CD8-positive, alpha-beta memory T cell (primary cell): ENCODE measurements at regions not wholly inside any gene's neighbourhood (a gene's known extent, or its start where the extent isn't known, plus 50 kb on each side); places are given as distances from the start of the nearest gene placed in this dataset.

Experiments
- CTCF ChIA-PET: fragments of 350-600 bp; sonication (Branson Sonifier 250); formaldehyde crosslinking; loops from one replicate; lab custom pipeline; 2021; ENCODE audit warnings: antibody characterized with exemption; lab: Charles Lee
- POLR2A ChIA-PET: fragments of 350-600 bp; sonication (Branson Sonifier 250); formaldehyde crosslinking; loops from one replicate; lab custom pipeline; 2021; ENCODE audit warnings: antibody characterized with exemption; lab: Charles Lee
- DNase-seq, 5 donors: peaks; one replicate each; pipeline versions ENCODE4 v3.0.0 to v3.0.0-alpha.2; 2020 to 2022; ENCODE audit warnings: mixed read lengths in 1 of 5
- H3K27ac ChIP-seq: one replicate; pipeline ENCODE4 v1.7.0; 2013; ENCODE audit warnings: low read depth, mild to moderate bottlenecking, low read length, moderate library complexity
- H3K27me3 ChIP-seq: 2 replicates; pipeline ENCODE4 v1.7.0; 2013; ENCODE audit warnings: low read length, mild to moderate bottlenecking; ENCODE audit not compliant: insufficient read depth, poor library complexity, severe bottlenecking
- H3K36me3 ChIP-seq: 2 replicates; pipeline ENCODE4 v1.7.0; 2013; ENCODE audit warnings: mild to moderate bottlenecking, low read length, moderate library complexity; ENCODE audit not compliant: insufficient read depth
- H3K4me1 ChIP-seq: 2 replicates; pipeline ENCODE4 v1.7.0; 2013; ENCODE audit warnings: mild to moderate bottlenecking, low read length, moderate library complexity; ENCODE audit not compliant: insufficient read depth
- H3K4me3 ChIP-seq: 2 replicates; pipeline ENCODE4 v1.7.0; 2013; ENCODE audit warnings: mild to moderate bottlenecking, low read length
- H3K9me3 ChIP-seq: 2 replicates; pipeline ENCODE4 v1.7.0; 2013; ENCODE audit warnings: mild to moderate bottlenecking, low read length
- H3K27ac Mint-ChIP-seq, 8 donors: one replicate each; pipeline ENCODE4 v1.8.0; 2020 to 2021; ENCODE audit warnings: mixed read lengths in 8 of 8, mild to moderate bottlenecking in 6 of 8, inconsistent platforms in 3 of 8, moderate library complexity in 3 of 8
- H3K27me3 Mint-ChIP-seq, 2 donors: one replicate each; pipeline ENCODE4 v1.8.0; 2020 to 2021; ENCODE audit warnings: mixed read lengths in 2 of 2, mild to moderate bottlenecking in 1 of 2, moderate library complexity in 1 of 2
- H3K36me3 Mint-ChIP-seq, 3 donors: one replicate each; pipeline ENCODE4 v1.8.0; 2020 to 2021; ENCODE audit warnings: mixed read lengths in 3 of 3, inconsistent platforms in 1 of 3, mild to moderate bottlenecking in 1 of 3
- H3K4me1 Mint-ChIP-seq, 3 donors: one replicate each; pipeline ENCODE4 v1.8.0; 2020 to 2021; ENCODE audit warnings: mixed read lengths in 3 of 3, inconsistent platforms in 1 of 3, mild to moderate bottlenecking in 1 of 3
- H3K4me3 Mint-ChIP-seq, 7 donors: one replicate each; pipeline ENCODE4 v1.8.0; 2020 to 2021; ENCODE audit warnings: mixed read lengths in 7 of 7, mild to moderate bottlenecking in 6 of 7, moderate library complexity in 4 of 7, inconsistent platforms in 2 of 7
- H3K9me3 Mint-ChIP-seq, 5 donors: one replicate each; pipeline ENCODE4 v1.8.0; 2020 to 2022; ENCODE audit warnings: mixed read lengths in 5 of 5, mild to moderate bottlenecking in 3 of 5, moderate library complexity in 2 of 5, inconsistent platforms in 1 of 5

DNA sequence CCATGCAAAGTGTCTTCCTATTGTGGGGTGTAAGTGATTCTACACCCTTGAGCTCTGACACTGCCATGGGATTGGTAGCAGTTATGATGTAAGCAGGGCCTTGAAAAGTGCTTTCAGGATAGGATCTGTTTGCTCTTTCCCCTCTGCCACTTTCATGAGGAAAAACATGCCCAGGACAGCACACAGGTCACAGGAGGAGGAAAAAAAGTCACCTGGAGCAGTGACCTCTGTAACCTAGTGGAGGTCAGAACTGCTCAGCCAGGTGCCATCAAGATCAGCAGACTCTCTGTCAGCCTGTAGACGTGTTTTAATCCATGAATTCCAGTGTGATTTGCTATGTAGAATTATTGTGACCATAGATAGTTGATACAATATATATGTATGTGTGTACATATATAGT is 92.7 kb upstream of the BMP2 start:
- CTCF ChIA-PET = no interaction called here

DNA sequence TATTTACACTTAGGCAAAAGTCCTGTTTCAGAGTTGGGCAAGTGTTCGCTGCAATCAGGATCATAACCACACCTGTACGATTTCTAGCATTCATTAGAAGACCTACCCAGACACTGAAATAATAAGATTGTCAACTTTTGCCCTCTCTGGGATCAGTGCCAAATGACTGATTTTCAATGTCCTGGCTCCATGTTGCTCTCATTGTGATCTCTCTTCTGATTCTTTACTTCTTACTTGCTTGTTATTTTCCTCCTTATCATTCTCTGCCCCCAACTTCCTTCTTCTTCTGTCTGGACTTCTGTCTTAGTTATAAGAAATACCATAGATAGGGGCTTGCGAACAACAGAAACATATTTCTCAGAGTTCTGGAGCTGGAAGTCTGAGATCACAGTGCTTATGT is 94.4 kb upstream of the BMP2 start:
- Histone ChIP-seq H3K27ac (no peak overlapping the region), H3K9me3 (no peaks in the 10 kb centered on the region), H3K4me3 (no peak overlapping the region), H3K36me3 (no peaks in the 10 kb centered on the region), H3K27me3 (no peaks in the 10 kb centered on the region), H3K4me1 (no peaks in the 10 kb centered on the region)
- no peaks in the 10 kb centered on the region for H3K4me1 Mint-ChIP-seq
- H3K9me3 Mint-ChIP-seq = peaks cover 0 to 4% (median 3%) of the 10 kb centered on the region in 5 donors
- ChIA-PET POLR2A (no interaction called here), CTCF (no interaction called here)
- DNase-seq = no peak
- H3K36me3 Mint-ChIP-seq = no peaks in the 10 kb centered on the region
- H3K4me3 Mint-ChIP-seq = no peak overlapping the region
- no peaks in the 10 kb centered on the region for H3K27me3 Mint-ChIP-seq
- H3K27ac Mint-ChIP-seq = no peak overlapping the region

More for the DNA sequence above, 92.7 kb upstream of the BMP2 start:
- POLR2A ChIA-PET = no interaction called here
- Histone ChIP-seq H3K4me1 (no peaks in the 10 kb centered on the region), H3K27me3 (no peaks in the 10 kb centered on the region), H3K4me3 (no peak overlapping the region), H3K27ac (no peak overlapping the region), H3K9me3 (no peaks in the 10 kb centered on the region), H3K36me3 (no peaks in the 10 kb centered on the region)
- H3K4me1 Mint-ChIP-seq = no peaks in the 10 kb centered on the region
- no peak for DNase-seq
- no peak overlapping the region for H3K27ac Mint-ChIP-seq
- H3K27me3 Mint-ChIP-seq = no peaks in the 10 kb centered on the region
- H3K36me3 Mint-ChIP-seq = no peaks in the 10 kb centered on the region
- peaks cover 0 to 11% (median 3%) of the 10 kb centered on the region in 5 donors for H3K9me3 Mint-ChIP-seq
- H3K4me3 Mint-ChIP-seq = no peak overlapping the region

DNA sequence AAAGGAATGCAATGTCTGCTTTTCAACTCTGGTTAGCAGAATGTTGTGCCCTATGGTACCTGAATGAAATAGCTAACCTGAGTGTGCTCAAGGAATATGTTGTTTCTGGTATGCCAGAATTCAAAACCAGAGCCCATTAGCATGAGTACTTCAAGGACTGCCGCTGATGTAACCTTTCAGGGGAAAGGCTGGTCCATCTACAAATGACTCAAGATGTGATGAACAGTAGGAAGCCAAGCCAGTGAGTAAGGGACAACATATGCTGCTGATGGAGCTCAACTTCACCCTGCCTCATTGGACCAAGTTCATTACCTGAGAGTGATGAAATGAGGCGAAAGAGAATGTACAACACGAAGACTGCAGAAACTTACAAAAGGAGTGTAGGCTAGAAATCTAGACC is 95.7 kb upstream of the BMP2 start:
- H3K4me3 ChIP-seq = no peak overlapping the region
- no peaks in the 10 kb centered on the region for H3K4me1 ChIP-seq

DNA sequence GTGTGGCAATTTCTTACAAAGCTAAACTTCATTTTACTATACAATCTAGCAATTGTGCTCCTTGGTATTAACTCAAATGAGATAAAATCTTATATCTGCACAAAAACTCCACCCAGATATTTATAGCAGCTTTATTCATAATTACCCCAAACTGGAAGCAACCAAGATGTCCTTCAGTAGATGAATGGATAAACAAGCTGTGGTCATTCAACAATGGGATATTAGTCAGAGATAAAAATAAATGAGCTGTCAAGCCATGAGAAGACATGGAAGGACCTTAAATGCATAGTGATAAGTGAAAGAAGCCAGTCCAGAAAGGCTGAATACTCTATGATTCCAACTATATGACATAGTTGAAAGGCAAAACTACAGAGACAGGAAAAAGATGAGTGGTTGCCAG is 98.9 kb upstream of the BMP2 start:
- no peak overlapping the region for H3K4me3 Mint-ChIP-seq
- ChIA-PET CTCF (no interaction called here), POLR2A (no interaction called here)
- no peak for DNase-seq
- Histone ChIP-seq H3K27ac (no peak overlapping the region), H3K36me3 (no peaks in the 10 kb centered on the region), H3K27me3 (no peaks in the 10 kb centered on the region), H3K4me3 (no peak overlapping the region), H3K9me3 (no peaks in the 10 kb centered on the region), H3K4me1 (no peaks in the 10 kb centered on the region)
- no peaks in the 10 kb centered on the region for H3K36me3 Mint-ChIP-seq
- peaks cover 3 to 14% (median 4%) of the 10 kb centered on the region in 5 donors for H3K9me3 Mint-ChIP-seq
- no peak overlapping the region for H3K27ac Mint-ChIP-seq
- no peaks in the 10 kb centered on the region for H3K4me1 Mint-ChIP-seq
- H3K27me3 Mint-ChIP-seq = no peaks in the 10 kb centered on the region

More for the DNA sequence above, 95.7 kb upstream of the BMP2 start:
- no peaks in the 10 kb centered on the region for H3K27me3 ChIP-seq
- H3K4me1 Mint-ChIP-seq = no peaks in the 10 kb centered on the region
- H3K27me3 Mint-ChIP-seq = no peaks in the 10 kb centered on the region
- DNase-seq = no peak
- no peak overlapping the region for H3K27ac ChIP-seq
- H3K9me3 Mint-ChIP-seq = peaks cover under 1 to 5% (median 3%) of the 10 kb centered on the region in 5 donors
- no peaks in the 10 kb centered on the region for H3K36me3 ChIP-seq
- no peak overlapping the region for H3K27ac Mint-ChIP-seq
- no peaks in the 10 kb centered on the region for H3K9me3 ChIP-seq
- ChIA-PET CTCF (no interaction called here), POLR2A (no interaction called here)
- H3K4me3 Mint-ChIP-seq = no peak overlapping the region
- no peaks in the 10 kb centered on the region for H3K36me3 Mint-ChIP-seq

DNA sequence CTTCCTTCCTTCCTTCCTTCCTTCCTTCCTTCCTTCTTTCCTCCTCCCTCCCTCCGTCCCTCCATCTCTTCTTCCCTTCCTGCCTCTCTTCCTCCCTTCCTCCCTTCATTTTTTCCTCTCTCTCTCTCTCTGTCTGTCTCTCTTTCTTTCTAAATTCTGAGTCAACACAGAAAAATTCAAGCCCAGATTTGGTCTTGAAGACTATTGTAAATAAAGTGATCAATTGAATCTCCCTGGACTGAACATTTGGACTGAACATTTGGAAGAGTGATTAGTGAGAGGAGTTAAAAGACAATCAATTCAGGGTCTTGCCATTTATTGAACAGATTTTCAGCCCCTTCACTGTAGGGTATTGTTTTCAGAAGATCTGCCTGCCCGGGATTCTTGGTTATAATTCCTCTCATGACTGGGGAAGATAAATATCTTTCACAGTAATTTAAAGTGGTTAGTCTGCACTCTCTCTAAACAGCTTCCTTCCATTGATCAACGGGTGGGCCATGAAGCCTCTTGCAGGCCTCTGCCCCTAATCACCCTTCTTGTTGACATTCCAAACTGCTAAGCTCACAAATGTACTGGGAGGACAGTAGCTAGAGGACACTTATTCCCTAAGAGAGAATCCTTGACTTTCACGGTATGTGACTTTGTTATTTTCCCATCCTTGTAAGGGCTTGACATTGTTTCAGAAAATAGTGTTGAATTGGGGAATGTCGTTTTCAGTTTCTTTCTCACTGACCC is 101.7 kb upstream of the BMP2 start:
- CTCF ChIA-PET = no interaction called here
- H3K4me3 Mint-ChIP-seq = no peak overlapping the region

DNA sequence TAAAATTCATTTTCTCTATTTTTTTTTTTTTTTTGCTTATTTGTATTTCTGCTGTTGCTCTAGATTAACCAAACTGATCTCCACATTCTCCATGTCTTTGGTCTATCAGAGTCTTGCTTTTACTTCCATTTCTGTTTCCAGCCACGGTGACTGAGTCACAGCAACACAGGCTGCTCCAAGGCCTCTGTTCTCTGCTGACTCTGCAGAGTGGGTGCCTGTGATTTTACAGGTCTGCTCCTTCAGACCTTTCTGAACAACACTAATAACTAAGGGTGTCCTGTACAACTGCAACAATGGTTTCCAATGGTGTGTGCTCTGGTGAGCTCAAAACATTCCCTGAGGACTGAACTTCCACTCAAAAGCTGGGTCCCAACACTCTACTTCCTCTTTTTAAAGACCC is 102.3 kb upstream of the BMP2 start:
- H3K9me3 Mint-ChIP-seq = peaks cover 3 to 16% (median 6%) of the 10 kb centered on the region in 5 donors
- H3K27me3 Mint-ChIP-seq = no peaks in the 10 kb centered on the region
- Histone ChIP-seq H3K9me3 (no peaks in the 10 kb centered on the region), H3K4me3 (no peak overlapping the region), H3K36me3 (no peaks in the 10 kb centered on the region), H3K27me3 (no peaks in the 10 kb centered on the region), H3K27ac (no peak overlapping the region), H3K4me1 (no peaks in the 10 kb centered on the region)
- no peak for DNase-seq
- H3K4me1 Mint-ChIP-seq = no peaks in the 10 kb centered on the region
- H3K36me3 Mint-ChIP-seq = no peaks in the 10 kb centered on the region
- CTCF ChIA-PET = no interaction called here
- H3K27ac Mint-ChIP-seq = no peak overlapping the region
- no peak overlapping the region for H3K4me3 Mint-ChIP-seq
- POLR2A ChIA-PET = no interaction called here

More for the DNA sequence above, 101.7 kb upstream of the BMP2 start:
- Mint-ChIP-seq H3K9me3 (peaks cover 3 to 16% (median 6%) of the 10 kb centered on the region in 5 donors), H3K4me1 (no peaks in the 10 kb centered on the region), H3K36me3 (no peaks in the 10 kb centered on the region), H3K27ac (no peak overlapping the region), H3K27me3 (no peaks in the 10 kb centered on the region)
- H3K36me3 ChIP-seq = no peaks in the 10 kb centered on the region
- DNase-seq = no peak
- no peaks in the 10 kb centered on the region for H3K9me3 ChIP-seq
- H3K27ac ChIP-seq = no peak overlapping the region
- no peaks in the 10 kb centered on the region for H3K4me1 ChIP-seq
- no peaks in the 10 kb centered on the region for H3K27me3 ChIP-seq
- H3K4me3 ChIP-seq = no peak overlapping the region
- POLR2A ChIA-PET = no interaction called here

DNA sequence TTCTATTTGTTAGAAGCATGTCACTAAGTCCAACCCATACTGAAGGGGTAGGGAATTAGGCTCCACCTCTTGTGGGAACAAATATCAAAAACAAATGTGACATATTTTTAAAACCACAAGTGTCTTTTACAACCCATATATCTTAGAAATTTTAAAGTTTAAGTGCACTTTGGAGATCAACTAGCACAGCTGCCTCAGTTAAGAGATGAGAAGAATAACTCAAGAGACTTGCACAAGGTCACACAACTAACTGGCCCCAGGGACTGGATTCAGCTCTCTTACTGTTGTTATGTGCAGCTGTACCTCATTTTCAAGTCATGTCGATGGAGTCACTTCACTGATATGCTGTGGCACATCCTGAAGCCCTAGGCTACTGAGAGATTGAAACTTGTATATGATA is 102.9 kb upstream of the BMP2 start:
- no peaks in the 10 kb centered on the region for H3K4me1 Mint-ChIP-seq
- H3K9me3 Mint-ChIP-seq = peaks cover 3 to 16% (median 6%) of the 10 kb centered on the region in 5 donors
- CTCF ChIA-PET = no interaction called here

DNA sequence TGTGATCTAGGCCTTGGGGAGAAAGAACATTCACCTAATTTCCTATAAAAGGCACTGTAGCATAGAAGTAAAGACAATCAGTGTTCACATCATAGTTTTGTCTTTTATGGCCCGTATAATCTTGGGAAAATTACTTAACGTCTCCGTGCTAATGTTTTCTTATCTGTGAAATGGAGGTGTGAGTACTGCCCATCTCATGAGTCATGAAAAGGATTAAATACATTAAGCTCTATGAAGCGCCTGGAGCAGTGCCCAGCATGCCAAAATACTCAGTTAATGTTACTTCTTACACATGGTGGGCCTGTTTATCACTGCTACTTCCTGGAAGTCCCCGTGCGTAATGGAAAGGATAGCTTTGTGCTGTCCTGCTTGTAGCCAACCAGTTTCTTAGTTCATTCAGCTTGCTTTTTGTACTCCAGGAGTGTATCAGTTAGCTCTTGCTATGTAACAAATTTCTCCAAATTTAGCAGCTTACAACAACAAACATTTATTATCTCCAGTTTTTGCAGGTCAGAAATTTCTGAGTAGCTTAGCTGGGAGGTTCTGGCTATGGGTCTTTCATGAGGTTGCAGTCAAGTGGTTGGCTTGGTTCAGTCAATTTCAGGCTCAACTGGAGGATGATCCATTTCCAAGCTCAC is 103.6 kb upstream of the BMP2 start:
- Histone ChIP-seq H3K27me3 (no peaks in the 10 kb centered on the region), H3K4me1 (no peaks in the 10 kb centered on the region), H3K9me3 (no peaks in the 10 kb centered on the region), H3K27ac (no peak overlapping the region), H3K36me3 (no peaks in the 10 kb centered on the region), H3K4me3 (no peak overlapping the region)
- no peak for DNase-seq
- ChIA-PET POLR2A (no interaction called here), CTCF (interaction anchor here (0.6 kb wide), 1 partner anchor 9 kb away, joined by 3 read pairs; no protein-coding TSS in a partner anchor)
- H3K9me3 Mint-ChIP-seq = peaks cover 3 to 16% (median 9%) of the 10 kb centered on the region in 5 donors
- H3K4me3 Mint-ChIP-seq = no peak overlapping the region
- H3K27me3 Mint-ChIP-seq = no peaks in the 10 kb centered on the region
- no peak overlapping the region for H3K27ac Mint-ChIP-seq
- H3K4me1 Mint-ChIP-seq = no peaks in the 10 kb centered on the region
- H3K36me3 Mint-ChIP-seq = no peaks in the 10 kb centered on the region

More for the DNA sequence above, 102.9 kb upstream of the BMP2 start:
- H3K4me3 ChIP-seq = no peak overlapping the region
- H3K36me3 ChIP-seq = no peaks in the 10 kb centered on the region
- no peak overlapping the region for H3K27ac ChIP-seq
- H3K4me1 ChIP-seq = no peaks in the 10 kb centered on the region
- H3K9me3 ChIP-seq = no peaks in the 10 kb centered on the region
- Mint-ChIP-seq H3K4me3 (no peak overlapping the region), H3K27me3 (no peaks in the 10 kb centered on the region), H3K27ac (no peak overlapping the region), H3K36me3 (no peaks in the 10 kb centered on the region)
- H3K27me3 ChIP-seq = no peaks in the 10 kb centered on the region
- POLR2A ChIA-PET = no interaction called here
- no peak for DNase-seq
